KMS-11 (cell line): ENCODE measurements at regions not wholly inside any gene's neighbourhood (a gene's known extent, or its start where the extent isn't known, plus 50 kb on each side); places are given as distances from the start of the nearest gene placed in this dataset.

Source experiments
- H2AFZ ChIP-seq: fragments of 200-600 bp; sonication (generic); 2 replicates; pipeline ENCODE4 v1.6.1; 2016; ENCODE audit warnings: antibody characterized with exemption, mixed run types, low read depth
- H3K27ac ChIP-seq: fragments of 200-600 bp; sonication (generic); 2 replicates; pipeline ENCODE4 v1.6.1; 2016; ENCODE audit warnings: mild to moderate bottlenecking, mixed run types
- H3K27me3 ChIP-seq: fragments of 200-600 bp; sonication (generic); 2 replicates; pipeline ENCODE4 v1.6.1; 2017; ENCODE audit warnings: mild to moderate bottlenecking, low read depth, mixed run types, moderate library complexity; ENCODE audit not compliant: insufficient read depth
- H3K36me3 ChIP-seq: fragments of 200-600 bp; sonication (generic); 2 replicates; pipeline ENCODE4 v1.6.1; 2017; ENCODE audit warnings: mild to moderate bottlenecking, mixed run types; ENCODE audit not compliant: insufficient read depth
- H3K4me1 ChIP-seq: fragments of 200-600 bp; sonication (generic); 2 replicates; pipeline ENCODE4 v1.6.1; 2016; ENCODE audit warnings: mild to moderate bottlenecking, low read depth, mixed run types; ENCODE audit not compliant: poor library complexity, severe bottlenecking
- H3K4me2 ChIP-seq: fragments of 200-600 bp; sonication (generic); 2 replicates; pipeline ENCODE4 v1.7.0; 2016; ENCODE audit warnings: mild to moderate bottlenecking, mixed run types
- H3K4me3 ChIP-seq: fragments of 200-600 bp; sonication (generic); IDR thresholded peaks from 2 replicates; pipeline ENCODE4 v1.6.1; 2017; ENCODE audit warnings: low read depth, low read length, mixed read lengths; ENCODE audit not compliant: insufficient read depth
- H3K79me2 ChIP-seq: fragments of 200-600 bp; sonication (generic); 2 replicates; pipeline ENCODE4 v1.6.1; 2016; ENCODE audit warnings: low read depth, mixed run types; ENCODE audit not compliant: insufficient read depth
- H3K9ac ChIP-seq: fragments of 200-600 bp; sonication (generic); 2 replicates; pipeline ENCODE4 v1.6.1; 2016; ENCODE audit warnings: mild to moderate bottlenecking, mixed run types
- H4K20me1 ChIP-seq: fragments of 200-600 bp; sonication (generic); 2 replicates; pipeline ENCODE4 v1.6.1; 2016; ENCODE audit warnings: mild to moderate bottlenecking, mixed run types; ENCODE audit not compliant: insufficient read depth
- CTCF ChIP-seq: fragments of 200-600 bp; sonication (generic); conservative IDR thresholded peaks from 2 replicates; pipeline ENCODE4 v1.6.1; 2017; ENCODE audit warnings: low read depth, mild to moderate bottlenecking, antibody characterized with exemption, low read length, moderate library complexity, mixed read lengths

- Histone ChIP-seq H3K27ac (no peak overlapping the region), H3K27me3 (no peaks in the 10 kb centered on the region), H3K4me3 (no peak overlapping the region), H3K4me2 (no peak overlapping the region), H2AFZ (no peak overlapping the region), H4K20me1 (no peaks in the 10 kb centered on the region), H3K79me2 (no peaks in the 10 kb centered on the region), H3K36me3 (no peaks in the 10 kb centered on the region), H3K4me1 (no peaks in the 10 kb centered on the region), H3K9ac (no peak overlapping the region)
- TF ChIP-seq CTCF, result no peak
These were observed 504.4 kb downstream of the RIT2 start for GRCh38 chr18:42611134-42611533.

- no peak overlapping the region for H3K4me2 ChIP-seq
- H4K20me1 ChIP-seq, result no peaks in the 10 kb centered on the region
- H3K27ac ChIP-seq, result no peak overlapping the region
- H2AFZ ChIP-seq, result no peak overlapping the region
- no peak for TF ChIP-seq CTCF
- H3K4me3 ChIP-seq, result no peak overlapping the region
- H3K79me2 ChIP-seq, result no peaks in the 10 kb centered on the region
- H3K4me1 ChIP-seq, result no peaks in the 10 kb centered on the region
- no peak overlapping the region for H3K9ac ChIP-seq
- no peaks in the 10 kb centered on the region for H3K27me3 ChIP-seq
- H3K36me3 ChIP-seq, result no peaks in the 10 kb centered on the region
These were observed 500.7 kb downstream of the RIT2 start for GRCh38 chr18:42614619-42615293.

- H2AFZ ChIP-seq, result no peak overlapping the region
- H3K4me1 ChIP-seq, result no peaks in the 10 kb centered on the region
- H3K4me3 ChIP-seq, result no peak overlapping the region
- no peaks in the 10 kb centered on the region for H3K36me3 ChIP-seq
- no peaks in the 10 kb centered on the region for H3K79me2 ChIP-seq
- no peak overlapping the region for H3K4me2 ChIP-seq
- no peak overlapping the region for H3K9ac ChIP-seq
- no peak for TF ChIP-seq CTCF
- H3K27ac ChIP-seq, result no peak overlapping the region
- no peaks in the 10 kb centered on the region for H3K27me3 ChIP-seq
- H4K20me1 ChIP-seq, result no peaks in the 10 kb centered on the region
These were observed 498.3 kb downstream of the RIT2 start for GRCh38 chr18:42617221-42617620.

GRCh38 chr18:42619771-42620170, 495.7 kb downstream of the RIT2 start:
- no peak overlapping the region for H3K27ac ChIP-seq
- H3K4me1 ChIP-seq, result no peaks in the 10 kb centered on the region
- H3K36me3 ChIP-seq, result no peaks in the 10 kb centered on the region
- no peaks in the 10 kb centered on the region for H3K79me2 ChIP-seq
- no peaks in the 10 kb centered on the region for H4K20me1 ChIP-seq
- no peak overlapping the region for H3K9ac ChIP-seq
- no peak for TF ChIP-seq CTCF
- no peak overlapping the region for H3K4me2 ChIP-seq
- H2AFZ ChIP-seq, result no peak overlapping the region
- no peak overlapping the region for H3K4me3 ChIP-seq
- no peaks in the 10 kb centered on the region for H3K27me3 ChIP-seq
